Activated T-cell treated with anti-CD3 and anti-CD28 coated beads, Interleukin-2, amount 50 U/mL, for 72 hours (primary cell): ENCODE measurements at regions not wholly inside any gene's neighbourhood (a gene's known extent, or its start where the extent isn't known, plus 50 kb on each side); places are given as distances from the start of the nearest gene placed in this dataset.

Source experiments
- ATAC-seq, 2 donors: fragments of 150-1000 bp; cut with Tn5 transposase; replicated peaks in 1 of 2; 2 replicates each; pipeline ENCODE4 v1.10.0; 2021; ENCODE audit warnings: moderate library complexity in 2 of 2, mild to moderate bottlenecking in 1 of 2
- DNase-seq, 2 donors: peaks; one replicate each; pipeline ENCODE4 v3.0.0; 2021 to 2022; ENCODE audit warnings: mixed read lengths in 1 of 2
- H3K27ac Mint-ChIP-seq: one replicate; pipeline ENCODE4 v1.8.0; 2022; ENCODE audit warnings: mild to moderate bottlenecking, moderate library complexity, mixed read lengths
- H3K27me3 Mint-ChIP-seq: one replicate; pipeline ENCODE4 v1.8.0; 2022; ENCODE audit warnings: low read depth, mixed read lengths
- H3K36me3 Mint-ChIP-seq, 2 donors: one replicate each; pipeline ENCODE4 v1.8.0; 2022; ENCODE audit warnings: mixed read lengths in 2 of 2, mild to moderate bottlenecking in 1 of 2; ENCODE audit not compliant: insufficient read depth in 2 of 2
- H3K4me1 Mint-ChIP-seq: one replicate; pipeline ENCODE4 v1.8.0; 2022; ENCODE audit warnings: low read depth, mixed read lengths
- H3K4me3 Mint-ChIP-seq, 2 donors: one replicate each; pipeline ENCODE4 v1.8.0; 2022; ENCODE audit warnings: mild to moderate bottlenecking in 2 of 2, mixed read lengths in 2 of 2, moderate library complexity in 2 of 2
- H3K9me3 Mint-ChIP-seq, 2 donors: one replicate each; pipeline ENCODE4 v1.8.0; 2022; ENCODE audit warnings: mixed read lengths in 2 of 2

- Mint-ChIP-seq H3K9me3 (no peaks in the 10 kb centered on the region), H3K27ac (no peak overlapping the region), H3K4me3 (no peak overlapping the region), H3K27me3 (peaks cover 17% of the 10 kb centered on the region), H3K36me3 (no peaks in the 10 kb centered on the region), H3K4me1 (peaks cover 11% of the 10 kb centered on the region)
- DNase-seq, result no peak
- no peak for ATAC-seq
Measured at GRCh38 chr12:94704452-94705306, 54.3 kb upstream of the TMCC3 start.

GRCh38 chr12:94702696-94703095, 52.3 kb upstream of the TMCC3 start:
- Mint-ChIP-seq H3K4me3 (no peak overlapping the region), H3K36me3 (no peaks in the 10 kb centered on the region), H3K27ac (no peak overlapping the region), H3K4me1 (peaks cover 11% of the 10 kb centered on the region), H3K9me3 (no peaks in the 10 kb centered on the region), H3K27me3 (peaks cover 11% of the 10 kb centered on the region)
- ATAC-seq (no peak), DNase-seq (no peak)

- peaks cover 11% of the 10 kb centered on the region for H3K4me1 Mint-ChIP-seq
- ATAC-seq (no peak), DNase-seq (no peak)
- no peak overlapping the region for H3K4me3 Mint-ChIP-seq
- peaks cover 11% of the 10 kb centered on the region for H3K27me3 Mint-ChIP-seq
- H3K36me3 Mint-ChIP-seq, result no peaks in the 10 kb centered on the region
- no peak overlapping the region for H3K27ac Mint-ChIP-seq
- no peaks in the 10 kb centered on the region for H3K9me3 Mint-ChIP-seq
Measured at GRCh38 chr12:94701711-94702110, 51.4 kb upstream of the TMCC3 start.

- DNase-seq (no peak), ATAC-seq (no peak)
- H3K27me3 Mint-ChIP-seq, result peaks cover 11% of the 10 kb centered on the region
- H3K4me1 Mint-ChIP-seq, result peaks cover 2% of the 10 kb centered on the region
- H3K27ac Mint-ChIP-seq, result no peak overlapping the region
- no peak overlapping the region for H3K4me3 Mint-ChIP-seq
- H3K9me3 Mint-ChIP-seq, result no peaks in the 10 kb centered on the region
- no peaks in the 10 kb centered on the region for H3K36me3 Mint-ChIP-seq
Measured at GRCh38 chr12:94700662-94701061, 50.3 kb upstream of the TMCC3 start.
